ENCODE measurements at regions not wholly inside any gene's neighbourhood (a gene's known extent, or its start where the extent isn't known, plus 50 kb on each side); places are given as distances from the start of the nearest gene placed in this dataset.
"Not testable (repeated sequence)": the region's sequence is repeated elsewhere in the genome, so short reads cannot be mapped to it uniquely, and the experiment has no call there.

- Histone ChIP-seq H3K79me2 (no peaks in the 10 kb centered on the region), H3K4me2 (no peak overlapping the region), H4K20me1 (ENCODE audit: insufficient read depth, poor library complexity, severe bottlenecking) (no peaks in the 10 kb centered on the region), H2AFZ (no peak overlapping the region), H3K4me3 (no peak overlapping the region), H3K27me3 (no peaks in the 10 kb centered on the region), H3K27ac (no peak overlapping the region), H3K4me1 (ENCODE audit: insufficient read depth) (no peaks in the 10 kb centered on the region), H3K36me3 (replicated peaks; ENCODE audit: insufficient read depth, low read depth) (no peaks in the 10 kb centered on the region), H3K9me3 (ENCODE audit: low read depth) (no peaks in the 10 kb centered on the region), H3K9me2 (replicated peaks; ENCODE audit: insufficient read depth) (no peaks in the 10 kb centered on the region)
- no peak for DNase-seq (ENCODE audit: low spot score)
- TF ChIP-seq EZH2 (IDR thresholded peaks at IDR 0.05; ENCODE audit: borderline replicate concordance) (no peak), EZH2phosphoT487 (IDR thresholded peaks at IDR 0.05; ENCODE audit: low read depth, severe bottlenecking, unreplicated experiment) (no peak), CTCF (IDR thresholded peaks at IDR 0.05; ENCODE audit: poor library complexity) (no peak)
These were observed 81.8 kb upstream of the SYN3 start for GRCh38 chr22:33139937-33140336.

- not testable (repeated sequence) for H3K79me2 ChIP-seq; H3K4me2 ChIP-seq; H3K4me3 ChIP-seq; H3K36me3 ChIP-seq (replicated peaks; ENCODE audit: insufficient read depth, low read depth); H3K27ac ChIP-seq; H3K9me2 ChIP-seq (replicated peaks; ENCODE audit: insufficient read depth); H3K9me3 ChIP-seq (ENCODE audit: low read depth); H3K4me1 ChIP-seq (ENCODE audit: insufficient read depth); H4K20me1 ChIP-seq (ENCODE audit: insufficient read depth, poor library complexity, severe bottlenecking); DNase-seq (ENCODE audit: low spot score); H2AFZ ChIP-seq; H3K27me3 ChIP-seq
- 52% methylated on average over 5 of the region's 5 CpGs for WGBS (ENCODE audit: low lambda C conversion rate, missing lambda C conversion rate)
These were observed 80.2 kb upstream of the SYN3 start for GRCh38 chr22:33138333-33138732.

- Histone ChIP-seq H3K9me2 (replicated peaks; ENCODE audit: insufficient read depth) (no peaks in the 10 kb centered on the region), H3K27ac (no peak overlapping the region), H3K4me3 (no peak overlapping the region), H3K9me3 (ENCODE audit: low read depth) (no peaks in the 10 kb centered on the region), H4K20me1 (ENCODE audit: insufficient read depth, poor library complexity, severe bottlenecking) (no peaks in the 10 kb centered on the region), H3K4me2 (no peak overlapping the region), H3K36me3 (replicated peaks; ENCODE audit: insufficient read depth, low read depth) (no peaks in the 10 kb centered on the region), H2AFZ (no peak overlapping the region), H3K79me2 (no peaks in the 10 kb centered on the region), H3K27me3 (peaks cover 3% of the 10 kb centered on the region), H3K4me1 (ENCODE audit: insufficient read depth) (no peaks in the 10 kb centered on the region)
- WGBS (ENCODE audit: low lambda C conversion rate, missing lambda C conversion rate): 70% methylated on average over 9 of the region's 9 CpGs
- TF ChIP-seq CTCF (IDR thresholded peaks at IDR 0.05; ENCODE audit: poor library complexity) (no peak), EZH2 (IDR thresholded peaks at IDR 0.05; ENCODE audit: borderline replicate concordance) (no peak), EZH2phosphoT487 (IDR thresholded peaks at IDR 0.05; ENCODE audit: low read depth, severe bottlenecking, unreplicated experiment) (no peak)
- DNase-seq (ENCODE audit: low spot score): no peak
These were observed 72.3 kb upstream of the SYN3 start for GRCh38 chr22:33130473-33130872.

- no peaks in the 10 kb centered on the region for H3K4me1 ChIP-seq (ENCODE audit: insufficient read depth)
- 28% methylated on average over 10 of the region's 10 CpGs for WGBS (ENCODE audit: low lambda C conversion rate, missing lambda C conversion rate)
These were observed 71.4 kb upstream of the SYN3 start for GRCh38 chr22:33129621-33130020.

More at GRCh38 chr22:33129621-33130020, 71.4 kb upstream of the SYN3 start:
- Histone ChIP-seq H3K79me2 (no peaks in the 10 kb centered on the region), H3K27me3 (peaks cover 3% of the 10 kb centered on the region), H3K9me3 (ENCODE audit: low read depth) (no peaks in the 10 kb centered on the region), H3K4me3 (no peak overlapping the region), H3K9me2 (replicated peaks; ENCODE audit: insufficient read depth) (no peaks in the 10 kb centered on the region), H4K20me1 (ENCODE audit: insufficient read depth, poor library complexity, severe bottlenecking) (no peaks in the 10 kb centered on the region), H3K4me2 (no peak overlapping the region), H3K36me3 (replicated peaks; ENCODE audit: insufficient read depth, low read depth) (no peaks in the 10 kb centered on the region), H3K27ac (no peak overlapping the region), H2AFZ (no peak overlapping the region)
- no peak for DNase-seq (ENCODE audit: low spot score)
- TF ChIP-seq EZH2phosphoT487 (IDR thresholded peaks at IDR 0.05; ENCODE audit: low read depth, severe bottlenecking, unreplicated experiment) (no peak), CTCF (IDR thresholded peaks at IDR 0.05; ENCODE audit: poor library complexity) (no peak), EZH2 (IDR thresholded peaks at IDR 0.05; ENCODE audit: borderline replicate concordance) (no peak)

Data from hepatocyte (in vitro differentiated cells).